NCI-H748 treated with DMSO at 0.1 percent for 48 hours (cell line): ENCODE measurements at regions not wholly inside any gene's neighbourhood (a gene's known extent, or its start where the extent isn't known, plus 50 kb on each side); places are given as distances from the start of the nearest gene placed in this dataset.

ENCODE experiments used
- DNase-seq: peaks from one replicate; lab custom pipeline; 2025; lab: John Stamatoyannopoulos, UW

DNA sequence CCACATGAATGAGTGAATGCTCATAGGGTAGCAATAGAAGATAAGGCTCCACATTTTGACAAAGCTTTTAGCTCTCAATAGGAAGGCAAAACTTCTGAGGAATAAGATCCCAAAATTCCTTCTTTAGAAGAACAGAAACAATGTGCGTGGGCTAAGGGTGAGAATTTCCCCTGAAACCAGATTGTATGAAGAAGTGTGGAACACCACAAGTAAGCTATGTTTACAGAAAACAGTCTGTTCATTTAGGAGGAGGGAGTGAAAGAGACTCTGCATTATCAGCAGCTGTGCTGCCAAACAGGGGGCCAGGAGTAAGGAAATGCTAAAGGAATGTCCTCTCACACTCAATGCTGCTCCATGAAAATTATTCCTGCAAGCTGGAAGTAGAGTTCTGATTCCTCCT, 851.6 kb downstream of the CENPC start:
- no peak for DNase-seq

DNA sequence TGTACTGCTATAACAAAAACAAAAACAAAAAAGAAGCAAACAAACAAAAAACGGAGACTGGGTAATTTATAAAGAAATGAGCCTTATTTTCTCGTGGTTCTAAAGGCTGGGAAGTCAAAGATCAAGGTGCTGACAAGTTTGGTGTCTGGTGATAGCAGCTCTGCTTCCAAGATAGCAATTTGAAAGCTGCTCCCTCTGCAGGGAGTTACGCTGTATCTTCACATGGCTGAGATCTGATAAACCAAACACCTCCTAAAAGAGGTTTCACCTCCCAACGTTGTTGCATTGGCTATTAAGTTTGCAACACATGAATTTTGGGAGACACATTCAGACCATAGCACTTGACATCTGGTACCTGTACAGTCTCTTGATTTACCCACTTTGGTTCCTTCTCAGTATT, 854.2 kb downstream of the CENPC start:
- no peak for DNase-seq

DNA sequence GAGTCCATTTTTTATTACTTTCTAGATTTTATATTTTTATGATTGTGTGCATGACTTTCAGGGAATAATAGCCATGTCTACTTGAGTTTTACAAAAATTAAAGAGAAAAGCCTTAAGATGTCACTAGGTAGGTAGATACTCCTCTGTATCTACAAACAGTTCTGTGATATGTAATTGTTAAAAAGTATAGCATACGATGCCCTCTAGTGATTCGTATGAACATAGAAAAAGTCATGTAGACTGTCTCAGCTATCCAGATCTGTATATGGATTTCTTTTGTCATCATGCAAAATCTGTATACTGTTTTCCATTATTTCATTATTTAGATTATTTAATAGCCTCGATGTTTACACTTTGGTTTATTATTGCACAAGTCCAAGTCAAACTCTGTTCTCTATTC, 856.6 kb downstream of the CENPC start:
- no peak for DNase-seq

DNA sequence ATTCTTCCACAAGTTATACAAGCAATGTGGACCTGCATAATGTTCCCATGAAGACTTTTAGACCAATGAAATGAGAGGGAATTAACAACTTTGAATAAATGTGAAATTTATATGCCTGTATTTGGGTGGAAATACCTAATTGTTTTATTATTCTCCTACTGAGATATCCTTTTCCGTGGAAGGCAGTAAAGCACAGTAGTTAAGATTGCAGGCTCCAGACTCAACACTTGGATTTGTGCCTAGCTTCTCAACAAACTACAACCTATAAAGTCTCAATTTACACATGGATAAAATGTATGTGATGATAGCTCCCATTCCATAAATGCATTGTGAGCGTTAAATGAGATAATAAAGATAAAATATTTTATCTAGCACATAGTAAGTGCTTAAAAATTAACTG, 857.8 kb downstream of the CENPC start:
- DNase-seq: no peak

DNA sequence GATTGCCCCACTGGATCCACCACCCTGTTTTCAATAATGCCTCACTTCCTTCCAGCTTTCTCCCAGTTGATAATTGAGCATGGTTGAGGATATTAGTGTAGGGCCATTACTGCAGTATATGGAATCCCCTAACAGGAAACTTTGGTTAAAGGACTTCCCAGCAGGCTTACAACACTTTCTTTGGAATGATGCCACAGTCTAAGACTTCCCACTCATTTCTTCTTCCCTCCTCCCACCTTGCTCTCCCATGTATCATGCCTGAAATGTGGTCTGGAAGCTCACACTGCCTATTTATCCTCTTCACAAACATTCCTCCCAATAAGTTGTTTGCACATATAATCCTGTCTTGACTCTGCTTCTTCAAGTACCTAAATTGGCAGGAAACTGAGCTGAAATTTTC, 863.3 kb downstream of the CENPC start:
- no peak for DNase-seq

DNA sequence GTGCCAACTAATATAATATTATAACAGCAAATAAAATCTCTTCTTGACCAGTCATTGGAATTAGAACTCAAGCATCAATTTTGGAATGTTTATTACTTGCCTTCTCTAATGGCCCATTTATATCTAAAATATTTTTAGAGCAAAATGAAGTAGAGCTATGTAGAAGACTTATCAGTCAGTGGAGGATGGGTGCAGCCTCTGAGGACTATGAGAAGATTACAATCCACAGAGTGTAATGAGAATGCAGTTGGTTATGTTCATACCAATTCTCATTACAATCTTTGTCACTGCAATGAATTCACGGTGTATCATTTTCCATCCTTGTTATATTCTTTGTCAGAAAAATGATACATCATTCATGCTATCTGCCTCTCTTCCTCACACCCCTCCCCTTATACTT, 878.1 kb downstream of the CENPC start:
- DNase-seq: no peak

DNA sequence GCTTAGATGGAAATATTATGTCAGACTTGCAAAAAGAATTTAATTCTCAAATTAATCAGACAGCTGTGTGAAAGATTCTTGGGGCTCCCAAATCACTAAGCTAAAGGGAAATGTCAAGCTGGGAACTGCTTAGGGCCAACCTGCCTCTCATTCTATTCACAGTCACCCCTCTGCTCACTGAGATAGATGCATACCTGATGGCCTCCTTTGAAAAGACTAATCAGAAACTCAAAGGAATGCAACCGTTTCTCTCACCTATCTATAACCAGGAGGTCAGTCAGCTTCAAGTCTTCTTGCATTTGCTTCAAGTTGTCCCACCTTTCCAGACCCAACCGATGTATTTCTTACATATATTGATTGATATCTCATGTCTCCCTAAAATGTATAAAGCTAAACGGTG, 882.7 kb downstream of the CENPC start:
- DNase-seq: no peak

DNA sequence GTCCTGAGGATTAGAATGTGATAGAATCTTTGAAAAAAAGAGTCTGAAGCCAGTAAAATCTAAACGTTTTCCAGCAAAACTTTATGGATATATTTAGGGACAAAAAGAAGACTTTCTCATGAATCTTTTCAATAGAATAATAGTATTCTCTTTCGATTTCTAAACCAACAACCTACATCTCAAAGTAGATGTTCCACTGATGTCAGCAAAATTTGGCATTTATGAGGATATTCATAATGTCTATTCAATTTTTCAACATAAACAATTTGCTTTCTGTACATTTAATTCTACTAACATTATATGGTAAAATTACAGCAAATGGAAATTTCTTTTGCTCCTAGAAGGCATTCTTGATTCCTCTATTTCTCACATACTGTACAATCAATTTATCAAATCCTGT, 886.5 kb downstream of the CENPC start:
- DNase-seq: no peak

DNA sequence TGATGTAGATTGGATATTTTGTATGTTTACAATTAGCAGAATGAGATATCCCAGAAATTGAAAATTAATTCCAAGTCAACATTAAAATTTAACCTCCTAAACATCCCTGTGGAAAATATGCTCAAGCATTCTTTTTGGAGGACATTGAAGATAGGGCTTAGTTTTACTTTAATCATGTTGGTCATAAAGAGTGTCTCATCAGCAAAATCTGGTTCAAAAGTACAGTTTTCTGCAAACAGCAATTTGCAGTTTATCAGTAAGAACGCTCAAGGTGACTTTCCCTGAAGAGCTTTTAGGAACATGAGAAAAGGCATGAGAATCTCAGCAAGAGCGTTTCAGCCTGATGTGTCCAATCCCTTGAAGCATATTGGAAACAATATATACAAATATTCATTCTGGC, 889.8 kb downstream of the CENPC start:
- DNase-seq: no peak

DNA sequence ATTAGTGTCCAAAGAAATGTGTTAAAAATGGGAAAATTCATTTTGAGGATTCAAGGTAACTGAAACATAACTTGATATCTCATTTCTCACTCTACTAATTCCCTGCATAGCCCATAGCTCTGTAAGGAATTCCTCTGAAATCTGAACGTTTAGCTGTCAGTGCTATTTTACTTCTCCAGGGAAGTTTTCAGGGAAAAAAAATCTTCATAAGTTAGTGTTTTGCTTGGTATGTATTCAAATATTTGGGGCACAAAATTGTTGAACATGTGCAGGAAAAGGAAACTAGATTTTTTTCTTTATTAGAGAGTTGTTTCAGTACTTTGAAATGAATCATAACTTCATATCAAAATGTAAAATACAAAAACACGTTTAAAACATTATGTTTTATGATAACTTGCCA, 891.4 kb downstream of the CENPC start:
- no peak for DNase-seq

DNA sequence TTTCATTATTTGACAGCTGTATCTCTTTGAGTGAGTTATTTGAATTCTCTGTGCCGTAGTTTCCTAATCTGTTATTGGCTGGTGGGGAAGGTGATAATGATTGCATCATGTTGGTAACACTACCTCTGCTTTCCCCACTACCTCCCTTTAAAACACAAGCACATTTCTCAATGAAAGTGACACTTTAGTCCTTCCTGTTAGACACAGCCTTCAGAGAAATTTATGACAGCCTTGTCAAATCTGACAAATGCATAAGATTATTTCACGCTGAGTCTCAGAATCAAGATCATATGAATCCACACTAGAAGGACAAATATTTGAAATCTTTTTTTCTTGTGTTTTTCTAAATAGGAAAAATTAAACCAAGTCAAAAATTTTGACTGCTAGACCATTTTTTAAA, 896.1 kb downstream of the CENPC start:
- DNase-seq: no peak

DNA sequence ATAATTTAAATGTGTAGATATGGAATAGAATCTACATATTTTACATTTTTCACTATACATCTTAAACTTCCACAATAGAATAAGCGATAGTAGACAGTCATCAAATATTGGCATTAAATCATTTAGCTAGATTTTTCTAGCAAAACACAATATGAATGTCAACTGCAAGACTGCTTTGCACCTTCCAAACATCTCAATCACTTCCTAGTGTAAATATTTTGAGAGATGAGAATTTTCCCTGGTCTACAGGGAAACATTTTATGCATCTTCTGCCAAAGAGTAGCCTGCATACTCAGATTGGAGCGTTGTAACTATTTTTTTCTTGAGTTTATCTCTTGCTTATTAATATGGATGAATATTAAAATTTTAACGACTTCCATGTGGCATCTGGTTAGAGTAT, 897.4 kb downstream of the CENPC start:
- no peak for DNase-seq

DNA sequence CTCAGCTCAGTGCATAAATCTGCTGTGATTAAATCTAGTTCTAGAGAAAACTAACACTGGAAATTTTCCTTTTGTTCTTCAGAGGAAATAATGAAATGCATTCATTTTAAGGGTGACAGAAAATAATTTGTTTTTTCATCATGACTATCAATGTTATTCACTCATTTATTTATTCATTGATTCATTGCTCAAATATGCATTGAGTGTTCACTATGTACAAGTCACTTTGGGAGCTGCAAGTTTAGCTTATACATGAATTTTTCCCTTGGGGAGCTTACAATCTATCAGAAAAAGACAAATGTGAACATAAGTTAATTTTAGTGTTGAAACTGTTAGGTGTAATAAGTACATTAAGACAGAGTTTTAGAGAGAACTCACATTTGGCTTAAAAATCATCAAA, 897.8 kb downstream of the CENPC start:
- DNase-seq: no peak

DNA sequence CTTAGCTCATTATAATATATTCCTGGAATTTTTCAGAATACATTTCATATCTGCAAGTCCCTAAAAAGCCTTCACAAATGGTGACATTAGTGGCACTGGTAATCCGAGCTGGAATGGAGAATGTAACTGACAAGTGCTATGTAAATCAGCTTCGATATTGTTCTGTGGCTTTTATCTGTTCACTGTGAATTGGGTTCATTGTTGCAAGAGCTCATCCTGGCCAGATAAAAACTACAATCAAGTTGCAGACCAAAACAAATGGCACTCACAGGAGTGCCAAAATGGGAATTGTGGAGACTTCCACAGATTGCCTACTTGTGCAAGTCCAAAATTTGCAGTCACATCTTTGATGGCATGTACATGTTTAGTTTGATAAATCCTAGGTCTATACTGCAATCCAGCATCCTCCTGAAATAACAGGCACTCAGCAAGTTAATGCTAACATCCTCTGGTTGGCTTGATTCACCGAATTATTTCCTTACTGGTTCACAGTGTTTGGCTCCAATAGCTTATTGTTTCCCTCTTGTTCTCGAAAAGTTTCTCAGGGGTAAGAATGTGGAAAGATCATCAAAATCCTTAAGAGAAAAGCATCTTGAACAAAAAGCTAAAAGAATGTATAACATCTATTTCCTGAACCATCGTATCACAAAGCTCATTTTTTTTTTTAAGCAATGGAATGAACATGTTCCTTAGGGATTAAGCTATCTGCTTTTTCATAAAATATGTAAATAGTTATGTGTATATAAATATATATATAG, 904.9 kb downstream of the CENPC start:
- DNase-seq: no peak

DNA sequence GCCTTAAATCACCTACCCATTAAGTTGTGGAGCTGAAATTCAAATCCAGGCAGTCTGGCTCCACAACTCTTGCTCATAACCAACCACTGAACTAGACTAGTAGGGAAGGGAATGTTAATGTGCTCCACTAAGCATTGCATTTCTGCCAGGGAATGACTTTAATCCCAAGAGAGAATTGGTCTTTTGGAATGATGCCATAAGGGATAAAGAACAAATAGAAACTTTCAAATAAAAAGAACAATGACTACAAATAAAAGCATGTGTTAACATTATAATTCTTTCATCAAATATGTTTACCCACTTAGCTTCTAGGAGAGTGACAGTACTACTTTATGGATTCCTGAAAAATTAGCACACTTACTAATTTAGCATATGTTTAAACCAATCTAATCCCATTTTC, 905.9 kb downstream of the CENPC start:
- no peak for DNase-seq

DNA sequence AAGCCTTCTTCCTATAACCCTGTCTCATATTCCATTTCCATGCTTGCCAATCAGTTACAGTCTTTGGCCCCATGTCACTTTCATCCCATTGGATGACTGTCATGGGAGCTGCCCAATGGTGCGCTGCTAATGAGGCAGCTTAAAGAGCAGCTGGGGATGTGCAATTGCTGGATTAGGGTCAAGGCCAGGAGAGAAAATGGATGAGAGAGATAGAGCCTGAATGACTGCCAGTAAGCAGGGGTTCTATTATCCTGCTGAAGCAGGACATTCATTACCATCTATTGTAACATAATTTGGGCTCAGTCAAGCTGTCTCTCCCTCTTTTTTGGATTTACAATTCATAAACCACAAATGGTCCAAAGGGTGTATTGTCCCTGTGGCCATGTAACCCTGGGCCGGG, 909.0 kb downstream of the CENPC start:
- DNase-seq: no peak

DNA sequence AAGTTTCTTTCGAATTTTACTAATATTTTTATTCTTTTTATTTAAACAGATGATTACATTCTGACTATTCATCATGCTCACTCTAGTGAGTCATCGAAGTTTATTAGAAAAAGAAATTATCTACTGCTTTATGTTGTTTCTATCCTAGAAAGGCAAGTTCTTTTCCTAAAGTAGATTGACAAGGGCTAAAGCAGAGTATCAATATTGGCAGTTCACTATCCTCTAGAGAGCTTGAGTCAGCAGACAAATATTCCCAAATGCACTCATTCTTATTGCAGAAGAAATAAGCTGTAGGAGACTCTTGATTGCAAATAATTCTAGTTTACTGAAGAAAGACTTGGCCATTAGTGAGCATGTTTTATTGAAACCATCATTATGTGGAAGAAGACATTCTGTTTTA, 911.8 kb downstream of the CENPC start:
- no peak for DNase-seq

DNA sequence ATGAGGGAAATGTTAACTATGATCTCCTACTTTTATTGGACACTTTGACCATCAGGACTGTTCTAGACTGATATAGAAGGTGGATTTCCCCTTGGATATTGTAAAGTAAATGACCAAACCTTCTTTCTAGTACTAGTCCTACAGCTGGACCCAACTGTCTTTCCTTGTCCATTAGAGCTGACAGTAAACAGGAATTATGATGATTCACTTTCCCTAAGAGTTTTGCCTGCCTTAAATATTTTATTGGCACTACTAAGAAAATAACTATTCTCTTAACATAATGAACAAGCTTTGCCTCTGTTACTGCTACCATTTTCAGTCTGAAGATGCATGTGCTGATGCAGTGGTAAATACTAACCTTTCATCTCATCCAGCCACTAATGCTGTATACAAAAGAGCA, 915.4 kb downstream of the CENPC start:
- DNase-seq: no peak

DNA sequence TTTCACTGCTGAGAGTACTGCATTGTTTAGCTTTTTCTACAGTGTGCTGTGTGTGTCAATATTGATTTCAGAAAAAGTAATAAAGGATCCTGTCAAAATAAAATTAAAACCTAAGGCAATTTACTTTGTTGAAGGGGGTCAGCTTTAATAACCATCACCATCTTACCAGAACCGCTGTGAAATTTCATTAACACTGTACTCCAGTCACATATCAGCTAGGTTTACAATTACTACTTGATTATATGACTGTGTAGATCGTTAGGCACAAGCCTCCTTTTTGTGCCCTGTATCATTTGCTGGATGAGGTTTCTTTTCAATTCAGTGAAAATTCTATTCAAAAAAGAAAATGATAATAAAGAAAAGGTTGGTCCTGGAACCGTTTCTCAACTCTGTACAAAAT, 917.2 kb downstream of the CENPC start:
- DNase-seq: no peak

DNA sequence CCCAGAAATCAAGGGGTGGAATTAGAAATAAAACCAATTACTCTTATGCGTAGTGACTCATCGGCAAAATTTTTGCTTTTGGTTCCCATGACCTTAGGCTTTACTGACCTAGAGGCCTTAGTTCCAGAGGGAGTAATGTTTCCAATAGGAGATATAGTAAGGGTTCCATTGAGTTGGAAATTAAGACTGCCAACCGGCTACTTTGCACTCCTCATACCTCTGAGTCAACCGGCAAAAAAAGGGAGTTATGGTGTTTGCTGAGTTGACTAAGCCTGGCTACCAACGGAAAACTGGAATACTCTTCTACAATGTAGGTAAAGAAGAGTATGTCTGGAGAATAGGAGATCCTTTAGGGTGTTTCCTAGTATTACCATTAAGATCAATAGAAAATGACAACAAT, 919.8 kb downstream of the CENPC start:
- DNase-seq: no peak

DNA sequence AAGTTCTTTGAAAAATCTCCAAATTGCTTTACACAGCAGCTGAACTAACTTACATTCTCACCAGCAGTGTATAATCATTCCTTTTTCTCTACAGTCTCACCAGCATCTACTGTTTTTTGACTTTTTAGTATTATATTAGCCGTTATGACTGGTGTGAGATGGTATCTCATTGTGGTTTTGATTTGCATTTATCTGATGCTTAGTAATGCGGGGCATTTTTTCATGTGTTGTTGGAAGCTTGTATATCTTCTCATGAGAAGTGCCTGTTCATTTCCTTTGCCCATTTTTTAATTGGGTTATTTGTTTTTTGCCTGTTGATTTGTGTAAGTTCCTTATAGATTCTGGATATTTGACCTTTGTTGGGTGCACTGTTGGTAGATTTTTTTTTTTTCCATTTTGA, 931.7 kb downstream of the CENPC start:
- no peak for DNase-seq

DNA sequence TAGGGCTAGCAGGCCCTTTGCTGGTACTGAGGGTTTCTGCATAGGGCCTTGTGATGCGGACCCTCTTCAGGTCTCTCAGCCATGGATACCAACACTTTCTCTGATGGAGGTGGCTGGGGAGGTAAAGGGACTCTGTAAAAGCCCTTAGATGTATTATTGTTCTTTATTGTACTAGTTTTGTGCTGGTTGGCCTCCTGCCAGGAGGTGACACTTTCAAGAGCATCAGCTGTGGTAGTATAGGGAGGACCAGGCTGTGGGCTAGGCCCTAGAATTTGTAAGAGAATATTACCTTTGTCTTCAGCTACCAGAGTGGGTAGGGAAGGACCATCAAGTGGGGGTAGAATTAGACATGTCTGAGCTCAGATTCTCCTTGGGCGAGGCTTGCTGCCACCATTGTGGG, 936.3 kb downstream of the CENPC start:
- no peak for DNase-seq

DNA sequence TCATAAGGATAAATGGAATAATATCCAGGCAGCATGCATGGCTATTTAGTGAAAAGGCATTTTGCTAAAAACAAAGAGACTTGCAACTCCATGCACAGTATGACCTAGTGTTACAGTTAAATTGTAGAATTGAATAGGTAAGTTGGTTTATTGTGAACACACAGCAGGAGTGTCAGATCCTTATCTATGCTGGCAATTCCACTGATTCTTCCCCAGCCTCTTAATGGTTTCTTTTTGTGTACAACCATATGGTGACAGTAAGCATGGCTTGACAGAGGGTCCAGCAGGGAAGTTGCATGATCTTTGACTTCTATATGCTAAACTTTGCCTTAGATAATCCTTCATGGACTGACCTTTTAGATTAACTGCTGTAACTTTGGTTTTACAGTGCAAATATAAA, 936.6 kb upstream of the EPHA5 start:
- DNase-seq: no peak

DNA sequence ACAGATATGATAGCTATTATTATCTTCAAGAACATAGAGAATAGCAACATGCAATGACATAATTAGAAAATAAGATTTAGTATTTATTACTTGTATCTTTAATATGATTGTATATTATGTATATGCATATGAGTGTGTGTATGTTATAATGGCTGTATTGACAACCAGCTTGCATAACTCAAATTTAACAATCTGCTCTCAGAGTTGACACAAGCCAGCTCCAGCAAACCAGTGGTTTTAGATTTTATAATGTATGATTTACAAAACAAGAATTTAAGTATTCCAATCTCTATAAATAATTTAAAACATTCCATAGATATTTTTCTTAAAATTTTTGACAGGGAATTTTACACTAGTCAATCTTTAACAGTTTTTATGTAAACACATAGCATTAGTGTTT, 935.9 kb upstream of the EPHA5 start:
- DNase-seq: no peak

DNA sequence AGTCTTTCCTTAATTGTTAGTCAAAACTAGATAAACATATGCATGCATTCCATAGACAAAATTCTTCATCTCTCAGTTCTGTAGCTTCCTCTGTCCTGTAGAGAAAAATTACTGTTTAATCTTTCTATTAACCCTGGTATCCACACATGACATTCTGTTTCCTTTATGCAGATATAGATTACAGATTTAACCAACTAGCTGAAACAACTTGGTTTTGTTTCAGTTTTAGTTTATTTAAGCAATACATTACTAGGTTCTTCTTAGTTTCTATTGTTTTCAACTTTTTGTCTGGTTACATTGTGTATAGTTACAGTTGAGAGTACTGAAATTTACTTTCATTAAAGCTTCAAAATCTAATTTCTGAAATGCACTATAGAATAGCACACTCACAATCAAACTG, 933.9 kb upstream of the EPHA5 start:
- DNase-seq: no peak
